ENCODE measurements at regions not wholly inside any gene's neighbourhood (a gene's known extent, or its start where the extent isn't known, plus 50 kb on each side); places are given as distances from the start of the nearest gene placed in this dataset.

DNA sequence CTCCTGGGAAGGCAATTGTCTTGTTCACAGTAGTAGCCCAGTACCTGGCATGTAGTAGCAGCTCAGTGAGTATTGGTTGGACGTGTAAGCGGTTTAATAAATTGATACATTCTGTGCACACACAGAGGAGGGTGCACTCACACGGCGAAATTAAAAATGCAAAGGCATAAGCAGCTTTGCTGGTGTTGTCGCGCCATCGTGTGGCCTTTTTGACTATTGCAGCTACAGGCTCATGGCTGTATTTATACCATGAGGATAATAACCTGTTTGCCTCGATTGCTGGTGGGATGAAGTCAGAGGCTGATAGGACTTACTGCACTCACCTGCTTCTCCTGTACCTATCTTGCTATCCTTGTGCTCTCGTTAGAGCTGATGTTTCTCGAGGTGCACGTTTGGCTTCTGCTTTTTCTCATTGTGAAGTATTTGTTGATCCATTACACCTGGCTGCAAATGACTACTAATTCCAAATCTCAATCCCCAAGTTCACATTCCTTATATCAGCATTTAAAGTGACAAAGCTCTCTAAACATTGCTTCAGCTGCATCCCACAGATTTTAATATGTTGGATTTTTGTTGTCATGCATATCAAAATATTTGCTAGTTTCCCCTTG lies 61.5 kb downstream of the TBXT start:
- DNase-seq: peak; percentile 43

- DNase-seq: no peak
These were observed 62.1 kb downstream of the TBXT start for GRCh38 chr6:166105341-166106075.

DNA sequence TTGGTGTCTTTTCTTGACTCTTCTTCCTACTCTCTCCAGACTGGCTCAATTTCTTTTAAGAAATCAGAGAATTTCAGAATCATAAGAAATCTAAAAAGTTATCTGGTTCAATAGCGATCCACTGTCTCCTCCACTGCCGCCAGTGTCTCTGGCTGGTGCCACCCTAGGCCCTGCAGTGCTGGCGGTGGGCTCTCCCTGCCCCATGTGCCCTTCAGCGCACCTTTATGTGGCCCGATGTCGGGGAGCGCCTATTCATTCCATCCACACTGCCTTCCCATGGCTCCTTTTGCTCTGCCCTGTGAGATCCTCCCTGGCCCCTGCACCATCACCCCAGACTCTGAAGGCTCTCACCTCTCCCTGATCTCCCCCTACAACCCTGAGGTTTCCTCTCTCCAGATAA lies 62.8 kb downstream of the TBXT start:
- no peak for DNase-seq

DNA sequence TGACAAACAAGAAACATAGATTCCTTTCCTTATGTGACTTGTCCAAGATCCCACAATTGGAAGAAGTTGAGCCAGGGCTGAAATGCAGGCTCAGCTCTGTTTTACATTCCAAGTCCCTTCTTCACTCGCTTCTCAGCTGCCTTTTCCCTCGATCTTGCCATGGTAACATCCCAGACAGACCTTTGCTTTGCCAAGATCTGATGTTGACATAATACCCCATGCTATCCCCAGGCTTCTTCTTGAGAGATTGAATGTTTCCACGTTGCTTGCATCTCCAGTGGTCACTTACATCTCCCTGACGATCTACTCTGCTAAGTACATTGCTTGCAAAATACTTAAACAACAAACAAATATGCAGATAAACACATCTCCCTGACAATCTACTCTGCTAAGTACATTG lies 63.5 kb downstream of the TBXT start:
- no peak for DNase-seq

- DNase-seq: no peak
These were observed 65.7 kb downstream of the TBXT start for GRCh38 chr6:166101819-166102419.

- DNase-seq: no peak
These were observed 69.6 kb downstream of the TBXT start for GRCh38 chr6:166097914-166098522.

DNA sequence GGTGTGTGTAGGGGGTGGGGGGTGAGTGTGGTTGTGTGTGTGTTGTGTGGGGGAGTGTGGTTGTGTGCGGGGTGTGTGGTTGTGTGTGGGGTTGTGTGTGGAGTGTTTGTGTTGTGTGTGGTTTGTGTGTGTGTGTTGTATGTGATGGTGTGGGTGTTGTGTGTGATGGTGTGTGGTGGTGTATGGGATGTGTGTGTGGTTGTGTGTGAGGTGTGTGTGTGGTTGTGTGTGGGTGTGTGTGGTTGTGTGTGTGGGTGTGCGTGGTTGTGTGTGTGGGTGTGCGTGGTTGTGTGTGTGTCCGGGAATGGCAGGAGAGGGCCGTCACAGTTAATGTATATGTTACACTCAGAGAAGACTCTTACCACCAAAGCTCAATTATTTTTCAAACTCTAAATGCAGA lies 79.8 kb downstream of the TBXT start:
- no peak for DNase-seq

GRCh38 chr6:166087246-166087645 lies 80.4 kb downstream of the TBXT start:
- no peak for DNase-seq

- no peak for DNase-seq
These were observed 82.2 kb downstream of the TBXT start for GRCh38 chr6:166085500-166085899.

GRCh38 chr6:166084951-166085350 lies 82.7 kb downstream of the TBXT start:
- no peak for DNase-seq

GRCh38 chr6:166079841-166080240 lies 87.8 kb downstream of the TBXT start:
- no peak for DNase-seq

- DNase-seq: no peak
These were observed 89.4 kb downstream of the TBXT start for GRCh38 chr6:166078294-166078693.

DNA sequence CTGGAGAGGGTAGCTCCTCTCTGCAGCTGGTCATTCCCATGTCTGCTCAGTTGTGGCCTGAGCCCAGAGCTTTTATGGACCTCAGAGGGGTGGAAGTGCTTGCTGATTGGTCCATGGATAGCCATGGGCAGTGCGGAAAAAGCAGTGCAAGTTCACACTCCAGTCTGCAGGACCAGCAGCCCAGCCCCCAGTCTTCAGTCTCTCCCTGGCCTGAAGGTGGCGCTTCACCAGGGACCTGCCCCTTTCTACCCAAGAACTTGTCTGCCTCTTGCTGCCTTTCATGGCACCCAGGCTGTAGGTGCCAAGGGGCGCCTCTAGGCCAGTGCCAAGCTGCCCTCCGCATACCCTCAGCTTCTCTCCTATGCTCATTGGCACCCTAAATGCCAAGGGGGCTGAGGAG lies 91.0 kb downstream of the TBXT start:
- no peak for DNase-seq

DNA sequence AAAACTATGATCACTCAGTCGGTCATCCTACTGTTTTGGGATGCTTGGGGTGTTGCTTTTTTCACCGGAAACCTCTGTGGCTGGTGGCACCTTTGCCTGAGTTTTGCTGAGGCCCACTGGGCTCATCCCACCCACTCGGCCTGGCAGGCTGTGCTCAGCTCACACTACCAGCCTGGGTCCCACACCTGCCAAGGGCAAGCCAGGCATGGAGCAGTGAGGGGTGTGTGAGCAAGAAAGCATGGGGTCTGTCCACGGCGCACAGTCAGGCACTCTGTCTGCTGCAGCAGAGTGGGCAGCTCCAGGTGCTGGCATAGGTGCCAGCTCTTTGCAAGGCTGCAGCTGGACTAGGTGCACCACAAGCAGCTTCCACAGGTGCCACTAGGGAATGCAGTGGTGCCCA lies 91.7 kb downstream of the TBXT start:
- DNase-seq: no peak

GRCh38 chr6:166075186-166075585 lies 92.5 kb downstream of the TBXT start:
- no peak for DNase-seq

DNA sequence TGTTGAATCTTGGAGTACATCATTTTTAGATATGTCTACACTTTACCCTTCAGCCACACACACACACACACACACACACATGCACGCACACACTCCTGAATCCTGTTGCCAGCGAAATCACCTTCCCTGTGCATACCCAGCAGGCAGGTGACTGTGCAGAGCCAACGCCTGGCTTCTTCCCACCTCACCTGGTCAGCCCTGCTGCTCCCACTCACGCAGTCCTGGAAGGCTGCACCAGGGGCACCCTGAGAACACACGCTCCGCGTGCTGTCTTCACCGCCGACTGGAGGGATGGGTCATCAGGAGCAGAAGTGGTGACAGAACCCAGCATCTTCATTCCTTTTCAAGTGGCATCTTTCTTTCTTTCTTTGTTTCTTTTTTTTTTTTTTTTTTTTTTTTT lies 94.6 kb downstream of the TBXT start:
- DNase-seq: no peak

- no peak for DNase-seq
These were observed 98.9 kb downstream of the TBXT start for GRCh38 chr6:166068768-166069167.

GRCh38 chr6:166058064-166058739 lies 109.4 kb downstream of the TBXT start:
- no peak for DNase-seq

DNA sequence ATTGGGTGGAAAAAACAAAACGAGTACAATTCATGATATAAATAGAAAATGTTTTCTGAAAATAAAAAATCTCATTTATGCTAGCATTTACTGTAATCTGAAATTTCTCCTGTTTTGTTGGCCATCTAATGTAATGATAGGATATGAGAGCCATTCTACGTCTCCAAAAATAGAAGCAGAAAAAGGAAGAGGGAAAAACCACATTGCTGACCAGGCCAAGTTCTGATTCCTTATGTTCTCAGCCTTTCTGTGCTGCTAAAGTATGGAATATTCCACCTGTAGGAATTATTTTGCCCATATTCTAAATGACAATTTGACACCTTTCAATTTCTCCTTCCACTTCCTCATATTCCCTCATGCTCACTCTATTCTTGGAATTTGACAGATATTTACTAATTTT lies 110.2 kb downstream of the TBXT start:
- no peak for DNase-seq

DNA sequence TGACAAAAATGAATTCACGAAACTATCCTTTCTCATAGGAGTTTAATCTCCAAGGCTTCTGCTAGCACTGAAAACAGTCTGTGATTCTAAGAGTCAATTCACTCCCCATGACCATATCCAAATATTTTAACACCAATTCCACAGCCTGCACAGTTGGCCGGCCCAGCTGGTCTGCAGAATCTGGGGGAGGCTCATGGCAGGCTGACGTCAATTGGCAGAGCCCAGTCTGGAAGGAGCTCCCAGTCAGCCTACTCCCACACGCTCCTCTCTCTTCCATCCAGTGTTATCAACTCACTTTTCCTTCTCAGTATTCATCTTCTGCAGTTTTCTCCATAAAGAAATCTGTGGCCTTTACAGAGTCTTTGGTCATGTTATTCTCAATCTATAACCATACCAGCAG lies 111.0 kb downstream of the TBXT start:
- no peak for DNase-seq

DNA sequence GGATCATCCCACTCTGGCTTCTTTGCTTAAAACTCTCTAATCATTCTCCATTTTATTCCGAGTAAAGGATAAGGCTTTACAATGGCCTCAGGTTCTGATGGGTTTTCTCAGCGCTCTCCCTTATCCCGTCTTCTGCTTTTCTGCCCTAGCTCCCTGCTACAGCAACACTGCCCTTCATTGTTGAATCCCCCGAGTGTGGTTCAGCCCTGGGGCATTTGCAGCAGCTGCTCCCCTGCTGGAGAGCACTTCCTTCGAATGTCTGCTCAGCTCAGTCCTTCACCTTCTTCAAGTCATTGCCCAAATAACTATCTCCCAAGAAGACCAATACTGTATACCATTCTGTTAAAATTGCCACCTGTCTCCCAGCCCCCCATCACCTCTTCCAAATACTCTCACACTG lies 111.8 kb downstream of the TBXT start:
- DNase-seq: no peak

GRCh38 chr6:166052837-166053236 lies 114.8 kb downstream of the TBXT start:
- DNase-seq: no peak

DNA sequence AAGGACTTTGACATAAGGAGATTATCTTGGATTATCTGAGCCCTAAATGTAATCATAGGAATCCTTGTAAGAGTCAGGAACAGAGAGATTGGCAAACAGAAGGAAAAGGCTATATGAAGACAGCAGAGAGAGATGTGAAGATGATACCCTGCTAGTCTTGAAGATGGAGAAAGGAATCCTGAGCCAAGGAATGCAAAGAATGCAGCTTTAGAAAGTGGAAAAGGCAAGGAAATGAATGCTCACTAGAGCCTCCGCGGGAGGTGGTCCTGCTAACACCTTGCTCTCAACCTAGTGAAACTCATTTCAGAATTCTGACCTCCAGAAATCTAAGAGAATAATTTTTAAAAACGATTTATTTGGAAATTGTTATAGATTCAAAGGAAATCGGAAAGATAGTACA lies 117.1 kb downstream of the TBXT start:
- no peak for DNase-seq

GRCh38 chr6:166046982-166047381 lies 120.7 kb downstream of the TBXT start:
- no peak for DNase-seq
